HEK293T (cell line): ENCODE measurements at regions not wholly inside any gene's neighbourhood (a gene's known extent, or its start where the extent isn't known, plus 50 kb on each side); places are given as distances from the start of the nearest gene placed in this dataset.

Source experiments
- ELF4 ChIP-seq: fragments of 450-650 bp; IDR thresholded peaks from 2 replicates; pipeline ENCODE4 v1.6.1; 2017; ENCODE audit warnings: antibody characterized with exemption
- FOXA1 ChIP-seq: fragments of 450-650 bp; IDR thresholded peaks from 2 replicates; pipeline ENCODE4 v1.6.1; 2016; ENCODE audit warnings: mild to moderate bottlenecking
- FOXM1 ChIP-seq: fragments of 450-650 bp; IDR thresholded peaks from 2 replicates; pipeline ENCODE4 v1.6.1; 2017; ENCODE audit warnings: mild to moderate bottlenecking, borderline replicate concordance
- NFRKB ChIP-seq: fragments of 450-650 bp; IDR thresholded peaks from 2 replicates; pipeline ENCODE4 v1.6.1; 2016; ENCODE audit warnings: mild to moderate bottlenecking, moderate library complexity
- PKNOX1 ChIP-seq: fragments of 450-650 bp; IDR thresholded peaks from 2 replicates; pipeline ENCODE4 v1.6.1; 2016
- SP1 ChIP-seq: fragments of 450-650 bp; IDR thresholded peaks from 2 replicates; pipeline ENCODE4 v1.6.1; 2017
- SUZ12 ChIP-seq: fragments of 450-650 bp; IDR thresholded peaks from 2 replicates; pipeline ENCODE4 v1.6.1; 2016; ENCODE audit warnings: mild to moderate bottlenecking

GRCh38 chr7:127446842-127447241 is 54.3 kb upstream of the ZNF800 start:
- no peak for TF ChIP-seq ELF4
- TF ChIP-seq SP1 = no peak
- TF ChIP-seq SUZ12 = no peak
- no peak for TF ChIP-seq NFRKB
- TF ChIP-seq FOXM1 = no peak
- TF ChIP-seq FOXA1 = no peak
- no peak for TF ChIP-seq PKNOX1
